Vagina (tissue), 2 donors: ENCODE measurements at regions not wholly inside any gene's neighbourhood (a gene's known extent, or its start where the extent isn't known, plus 50 kb on each side); places are given as distances from the start of the nearest gene placed in this dataset.

Experiments used
- DNase-seq, 2 donors: peaks; one replicate each; pipeline ENCODE4 v3.0.0-alpha.2; 2017; ENCODE audit errors: extremely low spot score in 2 of 2
- H3K27ac ChIP-seq: fragments of 200-600 bp; sonication (generic); one replicate; pipeline ENCODE4 v1.5.1; 2019
- H3K27me3 ChIP-seq: fragments of 200-600 bp; sonication (generic); one replicate; pipeline ENCODE4 v1.5.1; 2019
- H3K36me3 ChIP-seq, 2 donors: fragments of 200-600 bp; sonication (generic); one replicate each; pipeline ENCODE4 v1.5.1; 2017 to 2019
- H3K4me1 ChIP-seq: fragments of 200-600 bp; sonication (generic); one replicate; pipeline ENCODE4 v1.5.1; 2019
- H3K4me3 ChIP-seq, 2 donors: fragments of 200-600 bp; sonication (generic); 1 replicate in 1 of 2; 2 replicates in 1 of 2; pipeline ENCODE4 v1.5.1; 2016 to 2019
- H3K9me3 ChIP-seq: fragments of 200-600 bp; sonication (generic); one replicate; pipeline ENCODE4 v1.5.1; 2019
- CTCF ChIP-seq, 3 experiments: fragments of 450-650 bp in 2 of 3; fragments of 200-600 bp in 1 of 3; sonication (generic) in 1 of 3; IDR thresholded peaks; one replicate each; pipeline ENCODE4 v1.5.1; 2017 to 2019; ENCODE audit warnings: antibody characterized with exemption in 3 of 3, mild to moderate bottlenecking in 2 of 3, moderate library complexity in 2 of 3
- POLR2A ChIP-seq, 2 donors: fragments of 450-650 bp; IDR thresholded peaks; one replicate each; pipeline ENCODE4 v1.6.1; 2017; ENCODE audit warnings: antibody characterized with exemption in 2 of 2, mild to moderate bottlenecking in 2 of 2, moderate library complexity in 2 of 2
- POLR2AphosphoS5 ChIP-seq, 2 donors: sonication (generic); formaldehyde crosslinking; IDR thresholded peaks; one replicate each; pipeline ENCODE4 v1.9.0; 2017; ENCODE audit warnings: antibody characterized with exemption in 2 of 2, mild to moderate bottlenecking in 2 of 2, low read depth in 1 of 2; ENCODE audit not compliant: insufficient read depth in 1 of 2
- intact Hi-C: fragments of 100-400 bp; cut with DNase I; formaldehyde crosslinking; loops from one replicate; pipeline ENCODE4 v1.15.1; 2023

DNA sequence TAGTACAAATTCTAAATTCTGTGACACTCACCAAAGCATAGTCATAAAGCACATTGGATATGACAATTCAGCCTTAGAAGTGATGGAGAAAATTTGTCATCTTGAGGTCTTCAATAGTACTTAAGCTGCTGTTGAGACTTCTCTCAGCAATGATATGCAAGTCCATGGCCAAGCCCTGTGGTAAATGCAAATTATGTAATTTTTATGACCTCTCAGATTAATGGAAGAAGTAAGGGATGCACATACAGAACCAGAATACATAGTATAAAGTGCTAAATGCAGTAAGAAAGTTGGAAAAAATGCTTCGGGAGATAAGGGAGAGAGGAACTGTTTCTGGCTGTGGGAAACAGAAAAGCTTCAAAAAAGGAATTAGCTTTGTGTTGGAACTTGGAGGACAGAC, 700.7 kb downstream of the RNF144B start:
- Histone ChIP-seq H3K9me3 (no peaks in the 10 kb centered on the region), H3K36me3 (no peaks in the 10 kb centered on the region), H3K4me3 (no peak overlapping the region), H3K27me3 (no peaks in the 10 kb centered on the region), H3K27ac (no peak overlapping the region), H3K4me1 (no peaks in the 10 kb centered on the region)
- intact Hi-C loops: no loop called here
- TF ChIP-seq POLR2A (IDR thresholded peaks at IDR 0.05) (no peak), CTCF (IDR thresholded peaks at IDR 0.05) (no peak), POLR2AphosphoS5 (IDR thresholded peaks at IDR 0.05; ENCODE audit: insufficient read depth in 1 of 2, low read depth in 1 of 2) (no peak)
- DNase-seq: no peak

GRCh38 chr6:19100752-19101151, 713.6 kb downstream of the RNF144B start:
- no peaks in the 10 kb centered on the region for H3K36me3 ChIP-seq
- H3K4me3 ChIP-seq: no peak overlapping the region
- intact Hi-C loops: no loop called here
- DNase-seq: no peak
- no peaks in the 10 kb centered on the region for H3K27me3 ChIP-seq
- no peaks in the 10 kb centered on the region for H3K4me1 ChIP-seq
- H3K27ac ChIP-seq: no peak overlapping the region
- no peaks in the 10 kb centered on the region for H3K9me3 ChIP-seq
- TF ChIP-seq CTCF (IDR thresholded peaks at IDR 0.05): no peak
- no peak for TF ChIP-seq POLR2A (IDR thresholded peaks at IDR 0.05)
- TF ChIP-seq POLR2AphosphoS5 (IDR thresholded peaks at IDR 0.05; ENCODE audit: insufficient read depth in 1 of 2, low read depth in 1 of 2): no peak

- no peak for DNase-seq
- Histone ChIP-seq H3K27me3 (no peaks in the 10 kb centered on the region), H3K4me3 (no peak overlapping the region), H3K27ac (no peak overlapping the region), H3K4me1 (no peaks in the 10 kb centered on the region), H3K36me3 (no peaks in the 10 kb centered on the region), H3K9me3 (no peaks in the 10 kb centered on the region)
- no peak for TF ChIP-seq CTCF (IDR thresholded peaks at IDR 0.05)
- no peak for TF ChIP-seq POLR2A (IDR thresholded peaks at IDR 0.05)
- TF ChIP-seq POLR2AphosphoS5 (IDR thresholded peaks at IDR 0.05; ENCODE audit: insufficient read depth in 1 of 2, low read depth in 1 of 2): no peak
- intact Hi-C loops: no loop called here
Measured at GRCh38 chr6:19102936-19103335, 715.8 kb downstream of the RNF144B start.

- no peak for TF ChIP-seq CTCF (IDR thresholded peaks at IDR 0.05)
- no peak for TF ChIP-seq POLR2A (IDR thresholded peaks at IDR 0.05)
- TF ChIP-seq POLR2AphosphoS5 (IDR thresholded peaks at IDR 0.05; ENCODE audit: insufficient read depth in 1 of 2, low read depth in 1 of 2): no peak
- Histone ChIP-seq H3K4me3 (no peak overlapping the region), H3K9me3 (no peaks in the 10 kb centered on the region), H3K27me3 (no peaks in the 10 kb centered on the region), H3K4me1 (no peaks in the 10 kb centered on the region), H3K27ac (no peak overlapping the region), H3K36me3 (no peaks in the 10 kb centered on the region)
- DNase-seq: no peak
- intact Hi-C loops: no loop called here
Measured at GRCh38 chr6:19107468-19107867, 720.3 kb downstream of the RNF144B start.

- H3K27me3 ChIP-seq: no peaks in the 10 kb centered on the region
- H3K4me1 ChIP-seq: no peaks in the 10 kb centered on the region
- H3K36me3 ChIP-seq: no peaks in the 10 kb centered on the region
- intact Hi-C loops: no loop called here
- no peaks in the 10 kb centered on the region for H3K9me3 ChIP-seq
- H3K27ac ChIP-seq: no peak overlapping the region
- TF ChIP-seq POLR2A (IDR thresholded peaks at IDR 0.05) (no peak), CTCF (IDR thresholded peaks at IDR 0.05) (no peak), POLR2AphosphoS5 (IDR thresholded peaks at IDR 0.05; ENCODE audit: insufficient read depth in 1 of 2, low read depth in 1 of 2) (no peak)
- DNase-seq: no peak
- H3K4me3 ChIP-seq: no peak overlapping the region
Measured at GRCh38 chr6:19121521-19121920, 715.6 kb upstream of the ID4 start.
